Upper lobe of right lung (tissue), 1 donor: ENCODE measurements at regions not wholly inside any gene's neighbourhood (a gene's known extent, or its start where the extent isn't known, plus 50 kb on each side); places are given as distances from the start of the nearest gene placed in this dataset.
"Not testable (repeated sequence)": the region's sequence is repeated elsewhere in the genome, so short reads cannot be mapped to it uniquely, and the experiment has no call there.

Experiments used
- ATAC-seq: fragments of 200-7000 bp; cut with Tn5 transposase; one replicate; pipeline ENCODE4 v1.9.1; 2020; ENCODE audit warnings: mild to moderate bottlenecking, moderate library complexity
- DNase-seq: peaks from one replicate; pipeline ENCODE4 v3.0.0-alpha.2; 2020
- H3K27ac ChIP-seq: fragments of 200-600 bp; one replicate; pipeline ENCODE4 v1.8.0; 2022
- H3K27me3 ChIP-seq: fragments of 200-600 bp; one replicate; pipeline ENCODE4 v1.8.0; 2022; ENCODE audit warnings: mild to moderate bottlenecking
- H3K36me3 ChIP-seq: fragments of 200-600 bp; one replicate; pipeline ENCODE4 v1.8.0; 2022
- H3K4me1 ChIP-seq: fragments of 200-600 bp; one replicate; pipeline ENCODE4 v1.8.0; 2022
- H3K4me3 ChIP-seq: fragments of 200-600 bp; one replicate; pipeline ENCODE4 v1.8.0; 2022; ENCODE audit warnings: mild to moderate bottlenecking
- H3K9me3 ChIP-seq: fragments of 200-600 bp; one replicate; pipeline ENCODE4 v1.8.0; 2022
- intact Hi-C: fragments of 100-400 bp; cut with DNase I; formaldehyde crosslinking; loops from one replicate; pipeline ENCODE4 v1.11.0; 2022
- TF ChIP-seq, protein P1 (sequence below): fragments of 200-600 bp; IDR thresholded peaks from one replicate; pipeline ENCODE4 v1.8.0; 2022; ENCODE audit warnings: antibody characterized with exemption
- donor health status: DM: no; HTN: yes; CAD: no; lungs with severe emphysema.

DNA sequence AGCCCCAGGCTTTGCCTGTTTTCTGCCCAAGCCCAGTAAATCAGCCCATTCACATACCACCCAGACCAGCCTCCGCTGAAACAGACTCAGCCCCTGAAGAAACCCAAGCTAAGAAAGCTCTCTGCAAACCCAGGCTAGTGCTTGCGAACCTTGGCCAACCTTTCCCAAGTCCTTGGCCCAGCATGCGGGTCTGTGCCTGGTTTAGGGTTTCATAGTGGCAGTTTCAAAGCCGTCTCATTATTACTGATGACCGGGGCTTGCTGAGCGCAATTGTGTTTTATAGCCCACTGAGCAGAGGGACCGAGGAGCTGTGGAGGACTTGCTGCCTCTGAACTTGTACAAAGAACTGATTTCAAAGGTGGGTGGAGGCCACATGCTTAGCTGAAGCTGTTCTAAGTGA lies 584.3 kb downstream of the BNC2 start:
- H3K4me1 ChIP-seq, result peaks cover 4% of the 10 kb centered on the region
- no peak for DNase-seq
- H3K36me3 ChIP-seq, result no peaks in the 10 kb centered on the region
- TF ChIP-seq, protein P1, sequence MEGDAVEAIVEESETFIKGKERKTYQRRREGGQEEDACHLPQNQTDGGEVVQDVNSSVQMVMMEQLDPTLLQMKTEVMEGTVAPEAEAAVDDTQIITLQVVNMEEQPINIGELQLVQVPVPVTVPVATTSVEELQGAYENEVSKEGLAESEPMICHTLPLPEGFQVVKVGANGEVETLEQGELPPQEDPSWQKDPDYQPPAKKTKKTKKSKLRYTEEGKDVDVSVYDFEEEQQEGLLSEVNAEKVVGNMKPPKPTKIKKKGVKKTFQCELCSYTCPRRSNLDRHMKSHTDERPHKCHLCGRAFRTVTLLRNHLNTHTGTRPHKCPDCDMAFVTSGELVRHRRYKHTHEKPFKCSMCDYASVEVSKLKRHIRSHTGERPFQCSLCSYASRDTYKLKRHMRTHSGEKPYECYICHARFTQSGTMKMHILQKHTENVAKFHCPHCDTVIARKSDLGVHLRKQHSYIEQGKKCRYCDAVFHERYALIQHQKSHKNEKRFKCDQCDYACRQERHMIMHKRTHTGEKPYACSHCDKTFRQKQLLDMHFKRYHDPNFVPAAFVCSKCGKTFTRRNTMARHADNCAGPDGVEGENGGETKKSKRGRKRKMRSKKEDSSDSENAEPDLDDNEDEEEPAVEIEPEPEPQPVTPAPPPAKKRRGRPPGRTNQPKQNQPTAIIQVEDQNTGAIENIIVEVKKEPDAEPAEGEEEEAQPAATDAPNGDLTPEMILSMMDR, result no peak
- no peaks in the 10 kb centered on the region for H3K9me3 ChIP-seq
- H3K27ac ChIP-seq, result no peak overlapping the region
- no peaks in the 10 kb centered on the region for H3K27me3 ChIP-seq
- intact Hi-C loops, result no loop called here
- ATAC-seq, result no peak
- no peak overlapping the region for H3K4me3 ChIP-seq

DNA sequence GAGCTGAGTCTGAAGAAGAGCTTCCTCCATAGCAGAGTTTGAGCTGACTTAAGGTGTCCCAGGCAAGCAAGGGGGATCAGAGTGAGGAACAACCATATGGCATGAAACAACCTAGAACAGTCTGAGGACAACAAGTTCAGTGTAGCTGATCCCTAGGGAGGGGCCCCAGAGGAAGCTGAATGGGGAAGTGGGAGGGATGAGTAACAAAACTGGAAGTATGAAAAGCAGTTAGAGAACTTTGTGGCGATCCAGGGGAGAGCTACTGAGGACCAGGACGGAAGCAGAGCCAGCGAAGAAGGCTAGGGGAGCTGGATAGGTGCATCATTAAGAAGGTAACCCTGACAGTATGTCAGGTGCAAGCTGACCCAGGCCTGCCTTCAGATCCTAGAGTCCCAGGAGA lies 580.8 kb downstream of the BNC2 start:
- ATAC-seq (peak; percentile 85), DNase-seq (no peak)
- Histone ChIP-seq H3K27ac (no peak overlapping the region), H3K4me1 (no peaks in the 10 kb centered on the region), H3K9me3 (no peaks in the 10 kb centered on the region), H3K27me3 (no peaks in the 10 kb centered on the region), H3K4me3 (no peak overlapping the region), H3K36me3 (no peaks in the 10 kb centered on the region)
- intact Hi-C loops, result no loop called here
- TF ChIP-seq, protein P1, result no peak

DNA sequence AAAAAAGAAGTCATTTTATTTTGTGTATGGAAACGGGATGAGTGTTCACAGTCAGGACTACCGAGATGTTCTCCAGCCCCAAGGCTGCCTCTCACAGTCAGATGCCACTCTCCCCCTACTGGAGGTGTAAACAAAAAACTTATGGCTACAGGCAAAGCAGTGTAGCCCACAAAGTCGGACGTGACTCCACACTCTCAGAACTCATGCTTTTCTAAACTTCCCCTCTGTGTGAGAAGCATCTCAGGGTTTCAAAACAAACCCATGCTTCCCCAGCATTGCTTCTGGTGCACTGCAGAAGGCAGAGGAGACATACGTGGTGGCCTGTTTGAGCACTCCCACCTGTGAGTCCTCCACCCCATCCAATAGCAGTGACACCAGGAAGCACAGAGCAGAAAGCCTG lies 580.3 kb downstream of the BNC2 start:
- intact Hi-C loops, result no loop called here
- Histone ChIP-seq H3K27ac (no peak overlapping the region), H3K4me3 (no peak overlapping the region), H3K4me1 (no peaks in the 10 kb centered on the region), H3K36me3 (no peaks in the 10 kb centered on the region), H3K9me3 (no peaks in the 10 kb centered on the region), H3K27me3 (no peaks in the 10 kb centered on the region)
- no peak for DNase-seq
- TF ChIP-seq, protein P1, result no peak
- ATAC-seq, result peak; percentile 48

DNA sequence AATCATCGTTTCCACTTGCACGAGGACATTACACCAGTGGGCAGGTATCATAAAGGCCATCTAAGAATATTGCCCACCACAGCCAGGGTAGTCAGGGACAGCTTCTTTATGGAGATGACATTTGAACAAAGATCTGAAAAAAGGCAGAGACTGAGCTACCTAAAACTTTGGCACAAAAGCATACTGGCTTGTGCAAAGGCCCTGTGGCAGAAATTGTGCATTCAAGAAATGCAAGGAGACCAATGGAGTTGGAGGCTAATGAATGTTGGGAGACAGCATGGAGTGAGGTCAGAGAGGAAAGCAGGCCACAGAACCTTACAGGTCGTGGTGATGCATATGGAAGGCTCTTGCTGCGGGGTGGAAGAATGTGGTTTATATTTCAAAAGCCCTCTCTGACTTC lies 578.5 kb downstream of the BNC2 start:
- no peaks in the 10 kb centered on the region for H3K4me1 ChIP-seq
- TF ChIP-seq, protein P1, result no peak
- intact Hi-C loops, result no loop called here
- no peaks in the 10 kb centered on the region for H3K36me3 ChIP-seq
- H3K9me3 ChIP-seq, result no peaks in the 10 kb centered on the region
- ATAC-seq (no peak), DNase-seq (no peak)
- no peak overlapping the region for H3K4me3 ChIP-seq
- H3K27ac ChIP-seq, result no peak overlapping the region
- H3K27me3 ChIP-seq, result no peaks in the 10 kb centered on the region

DNA sequence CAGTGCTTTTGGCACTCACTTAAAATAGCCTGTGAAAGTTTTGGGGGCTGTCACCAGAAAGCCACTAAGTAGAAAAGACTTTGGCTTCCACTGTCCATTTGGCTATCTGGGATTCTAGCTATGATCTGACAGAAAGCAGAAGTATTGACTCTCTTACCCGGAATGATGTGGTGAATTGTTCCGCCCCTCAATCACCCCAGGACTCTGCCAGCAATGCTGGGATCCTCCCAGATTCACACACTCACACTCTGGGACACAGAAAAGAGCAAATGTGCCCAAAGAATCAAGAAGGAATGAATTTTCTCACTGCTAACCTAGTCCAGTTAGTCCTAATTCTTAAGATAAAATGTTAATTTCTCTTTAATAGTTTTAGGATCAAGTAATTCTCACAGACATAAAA lies 576.9 kb downstream of the BNC2 start:
- TF ChIP-seq, protein P1, result no peak
- no peaks in the 10 kb centered on the region for H3K27me3 ChIP-seq
- no peak overlapping the region for H3K4me3 ChIP-seq
- H3K27ac ChIP-seq, result no peak overlapping the region
- intact Hi-C loops, result no loop called here
- ATAC-seq (no peak), DNase-seq (no peak)
- no peaks in the 10 kb centered on the region for H3K9me3 ChIP-seq
- H3K4me1 ChIP-seq, result no peaks in the 10 kb centered on the region
- H3K36me3 ChIP-seq, result no peaks in the 10 kb centered on the region

DNA sequence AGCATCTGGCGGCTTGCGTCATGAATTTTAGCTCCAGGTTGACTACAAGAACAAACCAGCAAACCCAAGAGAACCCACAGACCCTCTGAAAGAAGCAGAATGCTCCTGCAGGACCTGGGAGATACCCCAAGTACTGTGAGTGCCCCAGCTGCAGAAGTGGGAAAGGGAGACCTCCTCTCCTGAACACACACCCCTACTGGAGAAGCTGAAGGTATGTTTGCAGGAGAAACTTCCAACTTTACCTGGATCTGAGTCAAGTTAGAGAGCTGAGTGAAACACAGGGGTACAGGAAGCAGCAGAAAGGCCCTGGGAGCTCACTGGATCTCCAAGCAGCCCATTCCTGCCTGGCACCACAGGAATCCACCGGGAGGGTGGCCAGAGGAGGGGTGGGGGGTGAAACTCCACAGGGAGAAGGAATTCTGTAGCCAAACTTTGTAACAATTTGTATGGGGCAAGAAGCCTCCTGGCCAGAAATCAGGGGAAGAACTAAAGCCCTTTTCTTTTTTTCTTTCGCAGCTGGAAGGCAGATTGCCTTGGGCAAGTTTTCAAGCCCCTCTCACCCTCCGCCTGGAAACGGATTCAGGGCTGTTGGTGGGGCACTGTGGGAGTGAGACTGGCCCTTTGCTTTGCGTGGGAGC lies 576.2 kb downstream of the BNC2 start:
- intact Hi-C loops, result no loop called here
- no peak overlapping the region for H3K27ac ChIP-seq
- H3K36me3 ChIP-seq, result no peaks in the 10 kb centered on the region

DNA sequence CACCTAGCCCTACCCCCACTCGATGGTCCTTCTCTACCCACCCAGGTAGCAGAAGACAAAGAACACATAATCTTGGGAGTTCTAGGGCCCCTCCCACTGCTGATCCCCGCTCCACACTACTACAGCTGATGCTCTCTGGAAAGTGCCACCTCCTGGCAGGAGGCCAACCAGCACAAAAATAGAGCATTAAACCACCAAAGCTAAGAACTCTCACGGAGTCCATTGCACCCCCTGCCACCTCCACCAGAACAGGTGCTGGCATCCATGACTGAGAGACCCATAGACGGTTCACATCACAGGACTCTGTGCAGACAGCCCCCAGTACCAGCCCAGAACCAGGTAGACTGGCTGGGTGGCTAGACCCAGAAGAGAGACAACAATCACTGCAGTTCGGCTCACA lies 575.5 kb downstream of the BNC2 start:
- H3K4me3 ChIP-seq, H3K36me3 ChIP-seq, ATAC-seq, intact Hi-C loops, H3K9me3 ChIP-seq, H3K27ac ChIP-seq, DNase-seq, H3K27me3 ChIP-seq, H3K4me1 ChIP-seq: not testable (repeated sequence)

More for the DNA sequence above, 576.2 kb downstream of the BNC2 start:
- H3K4me3 ChIP-seq, result no peak overlapping the region
- no peaks in the 10 kb centered on the region for H3K9me3 ChIP-seq
- H3K27me3 ChIP-seq, result no peaks in the 10 kb centered on the region
- no peak for ATAC-seq
- H3K4me1 ChIP-seq, result no peaks in the 10 kb centered on the region
- no peak for DNase-seq
- TF ChIP-seq, protein P1, result no peak

DNA sequence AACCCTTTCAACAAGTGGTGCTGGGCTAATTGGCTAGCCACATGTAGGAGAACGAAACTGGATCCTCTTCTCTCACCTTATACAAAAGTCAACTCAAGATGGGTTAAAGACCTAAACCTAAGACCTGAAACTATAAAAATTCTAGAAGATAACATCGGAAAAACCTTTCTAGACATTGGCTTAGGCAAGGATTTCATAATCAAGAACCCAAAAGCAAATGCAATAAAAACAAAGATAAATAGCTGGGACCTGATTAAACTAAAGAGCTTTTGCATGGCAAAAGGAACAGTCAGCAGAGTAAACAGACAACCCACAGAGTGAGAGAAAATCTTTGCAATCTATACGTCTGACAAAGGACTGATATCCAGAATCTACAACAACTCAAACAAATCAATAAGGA lies 571.1 kb downstream of the BNC2 start:
- H3K4me3 ChIP-seq, H3K4me1 ChIP-seq, H3K27me3 ChIP-seq, ATAC-seq, intact Hi-C loops, H3K36me3 ChIP-seq, H3K9me3 ChIP-seq, DNase-seq, H3K27ac ChIP-seq: not testable (repeated sequence)
